GM18508 (cell line): ENCODE measurements at regions not wholly inside any gene's neighbourhood (a gene's known extent, or its start where the extent isn't known, plus 50 kb on each side); places are given as distances from the start of the nearest gene placed in this dataset.
A peak's percentile ranks its signal among the peaks of the same experiment; 100 is the strongest.
"Not testable (repeated sequence)": the region's sequence is repeated elsewhere in the genome, so short reads cannot be mapped to it uniquely, and the experiment has no call there.

ENCODE experiments used
- ATAC-seq: cut with Tn5 transposase; IDR thresholded peaks from one replicate; pipeline ENCODE4 v1.9.1; 2021; ENCODE audit warnings: moderate number of reproducible peaks; ENCODE audit not compliant: insufficient read depth, unreplicated experiment

DNA sequence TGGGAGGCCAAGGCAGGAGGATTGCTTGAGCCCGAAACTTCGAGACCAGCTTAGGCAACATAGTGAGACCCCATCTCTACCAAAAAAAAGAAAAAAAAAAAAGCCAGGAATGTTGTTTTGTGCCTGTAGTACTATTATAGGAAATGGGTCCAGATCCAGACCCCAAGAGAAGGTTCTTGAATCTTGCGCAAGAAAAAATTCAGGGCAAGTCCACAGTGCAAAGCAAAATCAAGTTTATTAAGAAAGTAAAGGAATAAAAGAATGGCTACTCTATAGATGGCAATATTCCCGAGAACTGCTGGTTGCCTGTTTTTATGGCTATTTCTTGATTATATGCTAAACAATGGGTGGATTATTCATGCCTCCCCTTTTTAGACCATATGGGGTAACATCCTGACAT, 51.2 kb upstream of the RDX start:
- ATAC-seq: no peak

DNA sequence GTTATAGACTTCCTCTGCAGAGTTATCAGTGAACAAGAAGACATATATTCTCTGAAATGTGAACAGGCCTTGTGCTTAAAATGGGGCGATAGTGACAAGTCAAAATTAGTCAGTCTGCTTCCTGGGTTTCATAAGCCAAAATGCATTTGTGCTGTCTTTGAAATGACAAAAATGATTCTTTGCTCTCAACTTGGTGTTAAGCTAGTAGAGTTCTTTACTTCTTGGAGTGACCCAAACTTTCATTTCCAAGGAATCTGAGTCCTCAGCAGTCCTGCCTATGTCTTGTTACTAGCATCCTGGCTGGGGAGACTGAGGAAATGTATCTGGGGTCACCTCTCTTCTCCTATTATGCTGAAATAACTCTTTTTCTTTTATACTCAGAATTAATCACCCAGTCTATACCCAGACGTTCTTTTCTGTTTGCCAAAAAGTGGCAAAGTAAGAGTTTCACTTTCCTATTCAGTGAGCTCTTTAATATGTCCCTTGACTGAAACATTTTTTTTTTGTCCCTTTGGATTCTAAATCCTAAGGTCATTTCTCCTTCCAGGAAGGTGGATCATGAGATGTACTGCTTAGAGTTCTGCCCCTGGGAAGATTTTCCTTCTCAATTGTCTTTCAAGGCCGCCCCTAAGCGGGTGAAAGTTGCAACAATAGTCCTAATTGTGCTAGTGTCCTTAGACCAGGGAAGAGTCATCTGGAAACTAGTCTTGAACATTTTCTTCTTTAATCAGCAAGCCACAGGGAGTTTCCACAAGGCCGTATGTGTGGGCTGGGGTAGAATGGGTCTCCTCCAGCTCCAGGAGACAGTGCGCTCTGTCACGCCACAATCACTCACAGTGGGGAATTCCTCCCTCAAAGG, 53.0 kb upstream of the RDX start:
- ATAC-seq: peak; percentile 75

DNA sequence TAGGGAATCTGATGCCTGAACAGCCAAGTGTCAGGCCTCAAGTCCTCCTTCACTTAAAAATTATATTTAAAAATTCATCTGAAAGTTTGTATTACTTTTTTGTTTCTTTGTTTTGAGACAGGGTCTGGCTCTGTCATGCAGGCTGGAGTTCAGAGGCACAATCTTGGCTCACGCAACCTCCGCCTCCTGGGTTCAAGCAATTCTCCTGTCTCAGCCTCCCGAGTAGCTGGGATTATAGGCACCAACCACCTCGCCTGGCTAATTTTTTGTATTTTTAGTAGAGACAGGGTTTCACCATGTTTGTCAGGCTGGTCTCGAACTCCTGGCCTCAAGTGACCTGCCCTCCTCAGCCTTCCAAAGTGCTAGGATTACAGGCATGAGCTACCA, 53.6 kb upstream of the RDX start:
- ATAC-seq: not testable (repeated sequence)

- no peak for ATAC-seq
Measured at GRCh38 chr11:110355011-110355744, 58.8 kb upstream of the RDX start.

GRCh38 chr11:110356762-110357671, 60.6 kb upstream of the RDX start:
- no peak for ATAC-seq

- ATAC-seq: no peak
Measured at GRCh38 chr11:110358336-110358735, 61.9 kb upstream of the RDX start.

- ATAC-seq: not testable (repeated sequence)
Measured at GRCh38 chr11:110360781-110361408, 64.5 kb upstream of the RDX start.

DNA sequence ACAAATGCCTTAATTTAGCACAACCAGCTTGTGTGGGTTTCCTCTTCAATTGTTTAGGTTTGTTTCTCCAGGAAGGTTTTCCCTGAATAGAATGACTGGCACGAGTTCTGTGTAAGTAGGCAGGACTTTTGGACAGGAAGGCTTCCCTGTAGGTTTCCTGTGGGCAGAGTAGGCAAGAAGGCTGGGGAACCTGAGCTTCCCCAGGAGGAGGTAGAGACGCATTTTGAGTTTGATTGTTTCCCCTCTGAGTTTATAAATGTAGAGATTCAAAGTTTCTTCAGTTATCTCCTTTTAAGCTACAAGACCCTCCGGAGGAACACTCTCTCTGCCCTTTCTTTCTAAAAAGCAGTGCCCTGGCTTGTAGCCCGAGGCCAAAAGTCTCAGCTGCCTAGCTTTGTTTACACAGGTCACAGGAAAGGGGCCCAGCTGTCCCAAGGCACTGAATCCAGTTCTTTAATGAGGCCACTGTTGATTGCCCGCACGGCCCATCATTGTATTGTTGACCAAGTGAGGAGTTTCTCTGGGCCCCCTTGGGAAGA, 66.6 kb upstream of the RDX start:
- no peak for ATAC-seq

DNA sequence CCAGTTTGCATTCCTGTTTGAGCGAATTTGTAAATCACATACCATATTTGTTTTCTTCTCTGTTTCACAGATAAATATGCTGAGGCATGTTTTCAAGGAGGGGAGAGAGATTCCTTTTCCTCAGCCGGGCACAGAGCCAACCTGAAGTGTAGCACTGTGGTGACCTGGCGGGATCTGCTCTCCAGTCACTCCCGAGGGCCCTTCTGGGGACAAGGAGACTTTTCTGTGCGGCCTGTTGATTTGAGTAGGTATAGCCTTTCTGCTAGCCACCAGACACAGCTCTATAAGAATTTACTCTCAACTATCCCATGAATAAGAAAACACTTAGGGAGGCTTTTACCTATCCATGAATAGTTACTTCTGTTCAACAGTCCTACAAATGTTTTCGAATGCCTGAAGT, 63.5 kb upstream of the FDX1 start:
- ATAC-seq: no peak

DNA sequence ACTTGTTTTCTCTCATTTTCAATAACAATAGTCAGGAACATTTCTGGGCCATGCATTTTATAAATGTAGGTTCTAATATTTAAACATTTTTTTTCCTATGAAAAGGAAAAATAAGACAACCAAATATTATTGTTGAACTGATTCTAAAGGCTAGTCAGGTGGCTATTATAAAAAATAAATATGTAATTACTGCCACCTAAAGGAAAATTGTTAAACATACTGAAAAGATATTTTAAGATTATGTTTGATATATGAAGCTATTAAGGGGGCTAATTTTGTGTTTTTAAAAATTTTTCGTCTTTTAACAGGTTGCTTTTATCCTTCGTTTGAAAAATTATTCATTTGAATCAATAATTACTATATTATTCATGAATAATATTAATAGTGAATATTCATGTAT, 62.2 kb upstream of the FDX1 start:
- ATAC-seq: no peak

GRCh38 chr11:110371084-110371483, 58.7 kb upstream of the FDX1 start:
- ATAC-seq: no peak

- ATAC-seq: peak; percentile 86
Measured at GRCh38 chr11:110373051-110373702, 56.6 kb upstream of the FDX1 start.

GRCh38 chr11:110374921-110375320, 54.8 kb upstream of the FDX1 start:
- no peak for ATAC-seq

GRCh38 chr11:110375351-110375750, 54.4 kb upstream of the FDX1 start:
- ATAC-seq: no peak

GRCh38 chr11:110376021-110376420, 53.7 kb upstream of the FDX1 start:
- ATAC-seq: no peak

DNA sequence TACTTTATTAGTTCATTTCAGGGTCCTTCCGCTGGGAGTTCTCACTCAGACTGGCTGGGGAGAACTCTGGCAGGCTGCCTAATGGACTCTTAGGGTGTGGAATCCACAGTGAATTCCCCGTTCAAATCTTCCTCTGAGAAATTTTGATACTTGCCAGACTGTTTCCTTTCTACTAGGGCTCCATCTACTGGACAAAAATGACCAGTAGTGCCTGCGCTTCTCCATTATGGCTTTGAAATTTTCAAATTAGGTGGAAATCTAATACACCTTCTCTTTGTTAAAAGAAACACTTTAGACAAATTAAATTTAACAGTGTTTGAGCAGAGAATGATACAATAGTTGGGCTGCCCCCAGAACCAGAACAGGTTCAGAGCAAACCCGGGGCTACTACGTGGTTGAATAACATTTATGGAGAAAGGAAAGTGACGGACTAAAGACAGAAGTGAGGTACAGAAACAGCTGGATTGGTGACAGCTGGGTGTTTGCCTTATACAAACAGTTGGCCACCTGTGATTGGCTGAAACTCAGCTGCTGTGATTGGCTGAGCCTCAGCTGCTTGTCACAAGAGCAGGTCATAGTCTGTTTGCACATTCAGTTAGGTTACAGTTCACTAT, 52.9 kb upstream of the FDX1 start:
- ATAC-seq: no peak

- ATAC-seq: no peak
Measured at GRCh38 chr11:110377434-110377833, 52.3 kb upstream of the FDX1 start.

DNA sequence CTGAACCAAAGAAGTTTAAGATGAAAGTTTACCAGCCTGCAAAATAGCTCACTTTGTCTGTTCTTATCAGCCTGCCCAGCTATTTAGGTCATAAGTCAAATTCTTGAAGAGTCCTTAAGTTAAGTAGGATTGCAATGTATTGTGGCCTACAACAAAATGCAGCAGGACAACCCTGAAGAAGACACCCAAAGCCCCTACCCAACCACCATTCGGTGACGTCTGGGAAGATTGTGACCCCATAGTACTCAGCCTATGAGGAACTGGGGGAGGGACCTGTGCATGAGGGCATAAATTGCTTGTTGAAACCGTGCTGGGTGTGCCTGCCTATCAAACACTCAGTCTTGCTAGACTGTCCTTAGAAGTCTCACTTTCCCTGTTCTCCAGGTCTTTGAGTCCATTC, 50.5 kb upstream of the FDX1 start:
- no peak for ATAC-seq

- no peak for ATAC-seq
Measured at GRCh38 chr11:110379936-110380335, 49.8 kb upstream of the FDX1 start.
